SK-N-SH (cell line): ENCODE measurements at regions not wholly inside any gene's neighbourhood (a gene's known extent, or its start where the extent isn't known, plus 50 kb on each side); places are given as distances from the start of the nearest gene placed in this dataset.

Source experiments
- ELF1 ChIP-seq: IDR thresholded peaks from 2 replicates; pipeline ENCODE4 v1.4.0; 2012
- EZH2phosphoT487 ChIP-seq: fragments of 200-600 bp; sonication (generic); IDR thresholded peaks from 2 replicates; pipeline ENCODE4 v1.6.1; 2017; ENCODE audit warnings: low read depth, mixed run types, mild to moderate bottlenecking, antibody characterized with exemption, moderate library complexity, borderline replicate concordance
- FOSL2 ChIP-seq: IDR thresholded peaks from 2 replicates; pipeline ENCODE4 v1.4.0; 2012; ENCODE audit warnings: low read depth, mild to moderate bottlenecking, moderate library complexity, borderline replicate concordance
- FOXM1 ChIP-seq: IDR thresholded peaks from 2 replicates; pipeline ENCODE4 v1.4.0; 2012; ENCODE audit warnings: low read depth, mild to moderate bottlenecking
- POLR2AphosphoS5 ChIP-seq: IDR thresholded peaks from 2 replicates; pipeline ENCODE4 v1.6.1; 2012; ENCODE audit warnings: low read depth, low read length
- REST ChIP-seq: IDR thresholded peaks from 2 replicates; pipeline ENCODE4 v1.6.1; 2012; ENCODE audit warnings: mild to moderate bottlenecking, low read depth, low read length, moderate library complexity
- SMC3 ChIP-seq: IDR thresholded peaks from 2 replicates; pipeline ENCODE4 v1.6.1; 2012; ENCODE audit warnings: low read depth, low read length, improper control_type of control experiment
- TAF1 ChIP-seq: IDR thresholded peaks from 2 replicates; pipeline ENCODE4 v1.6.1; 2012; ENCODE audit warnings: low read depth, mild to moderate bottlenecking, low read length, moderate library complexity, borderline replicate concordance
- TF ChIP-seq, protein P1 (sequence below): fragments of 200-600 bp; sonication (generic); IDR thresholded peaks from 2 replicates; pipeline ENCODE4 v1.6.1; 2017; ENCODE audit warnings: antibody characterized with exemption, mild to moderate bottlenecking, moderate library complexity

DNA sequence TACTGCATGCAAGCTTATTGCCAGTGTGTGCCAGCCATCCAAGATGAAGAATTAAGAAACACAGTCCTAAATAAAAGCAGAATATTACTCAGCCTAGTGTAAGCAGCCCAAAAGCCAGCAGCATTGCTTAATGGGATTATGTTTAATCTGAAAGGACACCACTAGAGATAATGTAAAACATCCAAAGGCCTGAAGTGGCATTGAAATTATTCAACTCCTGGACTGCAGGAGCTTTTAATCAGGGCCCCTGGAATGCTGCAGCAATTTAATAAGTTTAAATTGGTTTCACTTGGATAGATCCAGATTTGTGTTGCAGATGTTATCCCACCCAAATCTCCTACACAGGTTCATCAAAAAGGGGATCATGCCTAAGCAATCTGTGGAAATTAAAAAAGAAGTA lies 193.0 kb downstream of the C12orf50 start:
- TF ChIP-seq EZH2phosphoT487 = no peak
- no peak for TF ChIP-seq ELF1
- TF ChIP-seq FOSL2 = no peak
- TF ChIP-seq TAF1 = no peak
- TF ChIP-seq, protein P1, sequence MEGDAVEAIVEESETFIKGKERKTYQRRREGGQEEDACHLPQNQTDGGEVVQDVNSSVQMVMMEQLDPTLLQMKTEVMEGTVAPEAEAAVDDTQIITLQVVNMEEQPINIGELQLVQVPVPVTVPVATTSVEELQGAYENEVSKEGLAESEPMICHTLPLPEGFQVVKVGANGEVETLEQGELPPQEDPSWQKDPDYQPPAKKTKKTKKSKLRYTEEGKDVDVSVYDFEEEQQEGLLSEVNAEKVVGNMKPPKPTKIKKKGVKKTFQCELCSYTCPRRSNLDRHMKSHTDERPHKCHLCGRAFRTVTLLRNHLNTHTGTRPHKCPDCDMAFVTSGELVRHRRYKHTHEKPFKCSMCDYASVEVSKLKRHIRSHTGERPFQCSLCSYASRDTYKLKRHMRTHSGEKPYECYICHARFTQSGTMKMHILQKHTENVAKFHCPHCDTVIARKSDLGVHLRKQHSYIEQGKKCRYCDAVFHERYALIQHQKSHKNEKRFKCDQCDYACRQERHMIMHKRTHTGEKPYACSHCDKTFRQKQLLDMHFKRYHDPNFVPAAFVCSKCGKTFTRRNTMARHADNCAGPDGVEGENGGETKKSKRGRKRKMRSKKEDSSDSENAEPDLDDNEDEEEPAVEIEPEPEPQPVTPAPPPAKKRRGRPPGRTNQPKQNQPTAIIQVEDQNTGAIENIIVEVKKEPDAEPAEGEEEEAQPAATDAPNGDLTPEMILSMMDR = no peak
- no peak for TF ChIP-seq REST
- TF ChIP-seq POLR2AphosphoS5 = peak; percentile 45; the same call in 1 of the 2 replicates
- TF ChIP-seq FOXM1 = no peak
- TF ChIP-seq SMC3 = no peak
